HUES48 (cell line): ENCODE measurements at regions not wholly inside any gene's neighbourhood (a gene's known extent, or its start where the extent isn't known, plus 50 kb on each side); places are given as distances from the start of the nearest gene placed in this dataset.

Experiments
- H3K27ac ChIP-seq: one replicate; pipeline ENCODE4 v1.7.0; 2013; ENCODE audit warnings: low read depth, low read length, inconsistent platforms
- H3K27me3 ChIP-seq: 2 replicates; pipeline ENCODE4 v1.6.1; 2013; ENCODE audit warnings: mild to moderate bottlenecking, low read length; ENCODE audit not compliant: control insufficient read depth, insufficient read depth
- H3K36me3 ChIP-seq: 2 replicates; pipeline ENCODE4 v1.6.1; 2013; ENCODE audit warnings: low read length; ENCODE audit not compliant: control insufficient read depth, insufficient read depth
- H3K4me1 ChIP-seq: 2 replicates; pipeline ENCODE4 v1.6.1; 2013; ENCODE audit warnings: mild to moderate bottlenecking, low read length; ENCODE audit not compliant: control insufficient read depth, insufficient read depth
- H3K4me3 ChIP-seq: 2 replicates; pipeline ENCODE4 v1.5.1; 2013; ENCODE audit warnings: mild to moderate bottlenecking, low read depth, low read length
- H3K9ac ChIP-seq: 2 replicates; pipeline ENCODE4 v1.6.1; 2013; ENCODE audit warnings: mild to moderate bottlenecking, low read depth, low read length, moderate library complexity
- H3K9me3 ChIP-seq: 2 replicates; pipeline ENCODE4 v1.6.1; 2013; ENCODE audit warnings: low read length; ENCODE audit not compliant: control insufficient read depth, insufficient read depth

- Histone ChIP-seq H3K9ac (no peak overlapping the region), H3K27me3 (peaks cover 90% of the 10 kb centered on the region), H3K9me3 (no peaks in the 10 kb centered on the region), H3K27ac (no peak overlapping the region), H3K4me1 (peaks cover 13% of the 10 kb centered on the region), H3K36me3 (no peaks in the 10 kb centered on the region), H3K4me3 (no peak overlapping the region)
Observed at GRCh38 chr12:130049666-130050065, 112.6 kb upstream of the FZD10 start.

- H3K9ac ChIP-seq, result no peak overlapping the region
- H3K27me3 ChIP-seq, result peaks cover 74% of the 10 kb centered on the region
- H3K36me3 ChIP-seq, result no peaks in the 10 kb centered on the region
- H3K9me3 ChIP-seq, result no peaks in the 10 kb centered on the region
- H3K4me3 ChIP-seq, result no peak overlapping the region
- H3K27ac ChIP-seq, result no peak overlapping the region
- no peaks in the 10 kb centered on the region for H3K4me1 ChIP-seq
Observed at GRCh38 chr12:130051900-130052299, 110.4 kb upstream of the FZD10 start.

DNA sequence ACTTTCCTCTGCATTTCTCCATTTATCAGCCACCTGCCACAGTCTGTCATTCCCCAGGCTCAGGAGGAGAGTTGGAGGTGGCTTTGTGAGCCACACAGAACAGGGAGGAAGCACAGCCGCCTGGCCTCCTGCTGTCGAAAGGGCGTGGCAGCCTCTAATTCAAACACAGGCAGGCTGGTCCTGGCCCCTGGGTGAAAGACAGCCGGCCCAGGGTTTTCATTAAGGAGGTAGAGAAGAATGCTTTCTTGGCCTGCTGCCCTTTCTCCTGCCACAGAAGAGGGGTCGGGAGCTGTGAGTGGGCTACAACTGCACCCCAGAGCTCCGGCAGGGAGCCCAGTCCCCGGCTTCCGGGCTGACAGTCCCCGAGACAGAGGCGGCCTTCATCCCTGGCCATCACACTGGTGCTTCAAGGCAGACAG lies 108.6 kb upstream of the FZD10 start:
- peak overlapping the region; percentile 19 for H3K27ac ChIP-seq
- no peak overlapping the region for H3K4me3 ChIP-seq

DNA sequence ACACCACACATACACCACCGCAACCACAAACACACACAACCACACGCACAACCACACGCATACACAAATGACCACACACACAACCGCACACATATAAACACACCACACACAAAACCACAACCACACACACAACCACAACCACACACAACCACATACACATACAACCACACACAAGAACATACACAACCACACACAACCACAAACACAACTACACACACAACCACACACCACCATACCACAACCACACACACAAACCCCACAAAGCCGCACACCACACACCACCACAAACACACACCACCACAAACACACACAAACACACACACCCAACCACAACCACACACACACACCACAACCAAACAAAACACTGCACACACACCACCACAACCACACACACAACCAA lies 107.5 kb upstream of the FZD10 start:
- no peak overlapping the region for H3K9ac ChIP-seq
- H3K4me3 ChIP-seq, result no peak overlapping the region
- H3K27me3 ChIP-seq, result peaks cover 64% of the 10 kb centered on the region
- no peaks in the 10 kb centered on the region for H3K4me1 ChIP-seq
- no peaks in the 10 kb centered on the region for H3K36me3 ChIP-seq
- no peaks in the 10 kb centered on the region for H3K9me3 ChIP-seq
- H3K27ac ChIP-seq, result no peak overlapping the region

More for the DNA sequence above, 108.6 kb upstream of the FZD10 start:
- Histone ChIP-seq H3K9ac (no peak overlapping the region), H3K9me3 (no peaks in the 10 kb centered on the region), H3K27me3 (peaks cover 65% of the 10 kb centered on the region), H3K4me1 (no peaks in the 10 kb centered on the region), H3K36me3 (no peaks in the 10 kb centered on the region)

- no peaks in the 10 kb centered on the region for H3K36me3 ChIP-seq
- H3K4me1 ChIP-seq, result no peaks in the 10 kb centered on the region
- H3K9me3 ChIP-seq, result no peaks in the 10 kb centered on the region
- H3K27ac ChIP-seq, result no peak overlapping the region
- no peak overlapping the region for H3K9ac ChIP-seq
- peaks cover 41% of the 10 kb centered on the region for H3K27me3 ChIP-seq
- no peak overlapping the region for H3K4me3 ChIP-seq
Observed at GRCh38 chr12:130058926-130059472, 103.3 kb upstream of the FZD10 start.

DNA sequence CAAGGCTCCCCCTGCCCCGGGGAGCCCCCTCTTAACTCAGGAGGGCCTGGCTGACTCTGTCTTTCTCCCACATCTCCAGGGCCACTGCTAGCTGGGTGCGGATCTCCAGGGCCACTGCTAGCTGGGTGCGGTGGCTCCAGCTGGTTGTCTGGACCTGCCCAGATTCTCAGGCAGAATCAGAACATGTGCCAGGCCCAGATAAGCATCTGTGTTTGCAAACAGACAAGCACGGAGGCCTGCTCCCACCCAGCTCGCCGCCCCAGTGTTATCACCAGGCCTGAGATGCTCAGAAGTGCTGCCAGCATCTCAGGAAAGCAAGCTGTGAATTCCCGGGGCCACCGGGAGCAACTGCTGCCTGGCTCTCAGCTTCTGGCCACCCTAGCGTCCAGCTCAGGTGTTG lies 98.4 kb upstream of the FZD10 start:
- no peak overlapping the region for H3K27ac ChIP-seq
- H3K36me3 ChIP-seq, result no peaks in the 10 kb centered on the region
- peaks cover 53% of the 10 kb centered on the region for H3K27me3 ChIP-seq
- H3K9ac ChIP-seq, result no peak overlapping the region
- H3K4me3 ChIP-seq, result no peak overlapping the region
- no peaks in the 10 kb centered on the region for H3K9me3 ChIP-seq
- H3K4me1 ChIP-seq, result no peaks in the 10 kb centered on the region

- Histone ChIP-seq H3K9ac (no peak overlapping the region), H3K27me3 (peaks cover 46% of the 10 kb centered on the region), H3K4me1 (no peaks in the 10 kb centered on the region), H3K4me3 (no peak overlapping the region), H3K27ac (no peak overlapping the region), H3K9me3 (no peaks in the 10 kb centered on the region), H3K36me3 (no peaks in the 10 kb centered on the region)
Observed at GRCh38 chr12:130064999-130065398, 97.3 kb upstream of the FZD10 start.

GRCh38 chr12:130066742-130067141 lies 95.5 kb upstream of the FZD10 start:
- Histone ChIP-seq H3K4me1 (no peaks in the 10 kb centered on the region), H3K36me3 (no peaks in the 10 kb centered on the region), H3K9me3 (no peaks in the 10 kb centered on the region), H3K27me3 (peaks cover 43% of the 10 kb centered on the region), H3K4me3 (no peak overlapping the region), H3K27ac (no peak overlapping the region), H3K9ac (no peak overlapping the region)

DNA sequence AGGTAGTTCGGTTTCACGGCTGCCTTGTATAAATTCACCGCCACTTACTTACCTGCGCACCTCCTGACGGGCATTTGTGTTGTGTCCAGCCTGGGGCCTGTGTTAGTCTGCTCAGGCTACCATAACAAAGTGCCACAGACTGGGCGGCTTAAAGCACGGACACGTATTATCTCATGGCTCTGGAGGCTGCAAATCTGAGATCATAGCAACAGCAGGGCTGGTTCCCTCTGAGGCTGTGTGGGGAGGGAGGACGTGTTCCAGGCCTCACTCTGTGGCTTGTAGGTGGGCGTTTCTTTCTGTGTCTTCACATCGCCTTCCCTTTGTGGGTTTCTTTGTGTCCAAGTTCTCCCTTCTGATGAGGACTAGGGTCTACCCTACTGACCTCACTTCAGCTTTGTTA lies 93.5 kb upstream of the FZD10 start:
- H3K9me3 ChIP-seq, result no peaks in the 10 kb centered on the region
- no peak overlapping the region for H3K4me3 ChIP-seq
- no peaks in the 10 kb centered on the region for H3K4me1 ChIP-seq
- H3K27me3 ChIP-seq, result peaks cover 63% of the 10 kb centered on the region
- no peak overlapping the region for H3K27ac ChIP-seq
- H3K36me3 ChIP-seq, result no peaks in the 10 kb centered on the region
- no peak overlapping the region for H3K9ac ChIP-seq

DNA sequence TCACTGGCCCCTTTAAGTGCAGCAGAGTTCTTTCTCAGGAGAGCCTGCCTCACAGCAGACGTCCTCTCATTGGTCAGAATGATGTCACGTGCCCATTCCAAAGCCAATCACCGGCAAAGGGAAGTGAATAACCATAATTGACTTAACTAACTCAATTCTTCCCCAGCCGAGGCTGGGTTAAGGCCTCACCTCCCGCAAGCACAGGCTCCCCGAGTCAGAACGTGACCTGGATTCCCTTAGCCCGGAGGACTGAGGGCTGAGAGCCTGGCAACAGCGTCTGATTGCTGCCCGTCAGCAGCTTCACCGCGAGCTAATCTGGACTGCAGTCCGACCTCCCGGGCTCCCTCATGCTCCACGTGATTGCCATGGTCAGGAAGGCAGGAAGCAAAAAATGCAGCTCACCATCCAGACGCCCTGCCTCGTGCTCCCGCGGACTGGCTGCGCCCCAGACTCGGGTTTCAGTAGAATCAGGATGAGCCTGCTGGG lies 92.1 kb upstream of the FZD10 start:
- H3K9me3 ChIP-seq, result no peaks in the 10 kb centered on the region
- H3K4me3 ChIP-seq, result no peak overlapping the region
- no peaks in the 10 kb centered on the region for H3K36me3 ChIP-seq
- H3K9ac ChIP-seq, result no peak overlapping the region
- no peak overlapping the region for H3K27ac ChIP-seq
- peaks cover 72% of the 10 kb centered on the region for H3K27me3 ChIP-seq
- 0 out of 2 replicates have a peak, but pooled peaks cover under 1% of the 10 kb centered on the region for H3K4me1 ChIP-seq

GRCh38 chr12:130073721-130074120 lies 88.5 kb upstream of the FZD10 start:
- H3K36me3 ChIP-seq, result no peaks in the 10 kb centered on the region
- H3K27me3 ChIP-seq, result peaks cover 84% of the 10 kb centered on the region
- H3K9ac ChIP-seq, result no peak overlapping the region
- H3K27ac ChIP-seq, result no peak overlapping the region
- H3K4me3 ChIP-seq, result no peak overlapping the region
- no peaks in the 10 kb centered on the region for H3K9me3 ChIP-seq
- H3K4me1 ChIP-seq, result peaks cover 11% of the 10 kb centered on the region
